ENCODE measurements at regions not wholly inside any gene's neighbourhood (a gene's known extent, or its start where the extent isn't known, plus 50 kb on each side); places are given as distances from the start of the nearest gene placed in this dataset.

- DNase-seq (no peak), ATAC-seq (no peak)
- Histone ChIP-seq H3K4me3 (no peak overlapping the region), H3K36me3 (ENCODE audit: low read depth) (no peaks in the 10 kb centered on the region), H3K9me3 (no peaks in the 10 kb centered on the region), H3K4me1 (ENCODE audit: low read depth) (no peaks in the 10 kb centered on the region)
- TF ChIP-seq CTCF (IDR thresholded peaks at IDR 0.05): no peak
- intact Hi-C loops (cut with DNase I, micrococcal nuclease): no loop called here
These were observed 435.6 kb downstream of the TMA16 start for GRCh38 chr4:163930086-163930485.

GRCh38 chr4:163932504-163932903, 438.0 kb downstream of the TMA16 start:
- intact Hi-C loops (cut with DNase I, micrococcal nuclease): no loop called here
- H3K4me3 ChIP-seq: no peak overlapping the region
- no peaks in the 10 kb centered on the region for H3K36me3 ChIP-seq (ENCODE audit: low read depth)
- TF ChIP-seq CTCF (IDR thresholded peaks at IDR 0.05): no peak
- no peaks in the 10 kb centered on the region for H3K9me3 ChIP-seq
- no peaks in the 10 kb centered on the region for H3K4me1 ChIP-seq (ENCODE audit: low read depth)
- no peak for DNase-seq
- ATAC-seq: no peak

GRCh38 chr4:163939597-163939996, 445.1 kb downstream of the TMA16 start:
- intact Hi-C loops (cut with DNase I, micrococcal nuclease): no loop called here
- no peak for ATAC-seq
- TF ChIP-seq CTCF (IDR thresholded peaks at IDR 0.05): no peak

GRCh38 chr4:163941221-163941905, 446.9 kb downstream of the TMA16 start:
- H3K4me1 ChIP-seq (ENCODE audit: low read depth): no peaks in the 10 kb centered on the region
- no peak for ATAC-seq
- H3K36me3 ChIP-seq (ENCODE audit: low read depth): no peaks in the 10 kb centered on the region
- intact Hi-C loops (cut with DNase I, micrococcal nuclease): no loop called here
- no peak for DNase-seq
- H3K4me3 ChIP-seq: no peak overlapping the region
- TF ChIP-seq CTCF (IDR thresholded peaks at IDR 0.05): no peak
- no peaks in the 10 kb centered on the region for H3K9me3 ChIP-seq

More at GRCh38 chr4:163939597-163939996, 445.1 kb downstream of the TMA16 start:
- Histone ChIP-seq H3K4me3 (no peak overlapping the region), H3K4me1 (ENCODE audit: low read depth) (no peaks in the 10 kb centered on the region), H3K36me3 (ENCODE audit: low read depth) (no peaks in the 10 kb centered on the region), H3K9me3 (no peaks in the 10 kb centered on the region)
- DNase-seq: no peak

GRCh38 chr4:163948920-163949455, 454.5 kb downstream of the TMA16 start:
- TF ChIP-seq CTCF (IDR thresholded peaks at IDR 0.05): no peak
- Histone ChIP-seq H3K4me3 (no peak overlapping the region), H3K9me3 (no peaks in the 10 kb centered on the region), H3K36me3 (ENCODE audit: low read depth) (no peaks in the 10 kb centered on the region), H3K4me1 (ENCODE audit: low read depth) (no peaks in the 10 kb centered on the region)
- ATAC-seq: no peak
- peak in 1 of 3 donors; percentile 17 for DNase-seq
- intact Hi-C loops (cut with DNase I, micrococcal nuclease): no loop called here
